Upper lobe of left lung (tissue), 4 donors: ENCODE measurements at regions not wholly inside any gene's neighbourhood (a gene's known extent, or its start where the extent isn't known, plus 50 kb on each side); places are given as distances from the start of the nearest gene placed in this dataset.

Source experiments
- EP300 ChIP-seq, 4 donors: sonication (generic); formaldehyde crosslinking; IDR thresholded peaks; one replicate each; pipeline ENCODE4 v1.5.1; 2017; ENCODE audit warnings: antibody characterized with exemption in 4 of 4, control low read depth in 2 of 4
- POLR2A ChIP-seq, 4 donors: fragments of 450-650 bp; IDR thresholded peaks; one replicate each; pipeline ENCODE4 v1.5.1; 2016 to 2017; ENCODE audit warnings: antibody characterized with exemption in 4 of 4, mild to moderate bottlenecking in 2 of 4
- POLR2AphosphoS5 ChIP-seq, 2 donors: sonication (generic); formaldehyde crosslinking; IDR thresholded peaks; one replicate each; pipeline ENCODE4 v1.5.1; 2017; ENCODE audit warnings: antibody characterized with exemption in 2 of 2
- TF ChIP-seq, protein P1 (sequence below), 6 experiments: fragments of 450-650 bp in 4 of 6; fragments of 200-600 bp in 2 of 6; sonication (generic) in 2 of 6; IDR thresholded peaks; one replicate each; pipeline ENCODE4 v1.5.1; 2016 to 2019; ENCODE audit warnings: antibody characterized with exemption in 6 of 6

DNA sequence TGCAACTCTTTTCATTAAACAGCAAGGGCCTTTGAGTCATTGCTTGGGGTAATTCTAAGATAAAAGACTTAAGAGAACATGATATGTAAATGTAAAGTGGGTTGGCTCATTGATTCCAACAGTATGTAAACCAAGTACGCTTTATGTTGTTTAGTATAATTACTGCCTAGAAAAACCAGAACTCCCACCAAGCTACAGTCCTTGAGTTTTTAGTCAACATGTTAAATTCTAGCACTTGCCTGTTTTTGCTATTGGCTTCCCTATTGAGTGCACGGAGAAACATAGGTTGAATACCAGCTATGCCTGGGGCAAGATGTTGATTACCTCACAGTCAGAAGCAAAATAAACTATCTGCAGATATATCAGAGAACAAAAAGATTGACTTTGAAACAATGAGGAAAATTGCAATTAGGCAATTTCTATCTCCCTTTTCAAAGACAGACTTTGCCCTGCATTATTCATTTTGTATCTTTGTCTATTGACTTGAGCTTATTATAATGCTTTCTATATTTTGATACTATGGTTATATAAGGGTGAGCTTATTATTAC lies 179.3 kb downstream of the ZPLD1 start:
- TF ChIP-seq, protein P1, sequence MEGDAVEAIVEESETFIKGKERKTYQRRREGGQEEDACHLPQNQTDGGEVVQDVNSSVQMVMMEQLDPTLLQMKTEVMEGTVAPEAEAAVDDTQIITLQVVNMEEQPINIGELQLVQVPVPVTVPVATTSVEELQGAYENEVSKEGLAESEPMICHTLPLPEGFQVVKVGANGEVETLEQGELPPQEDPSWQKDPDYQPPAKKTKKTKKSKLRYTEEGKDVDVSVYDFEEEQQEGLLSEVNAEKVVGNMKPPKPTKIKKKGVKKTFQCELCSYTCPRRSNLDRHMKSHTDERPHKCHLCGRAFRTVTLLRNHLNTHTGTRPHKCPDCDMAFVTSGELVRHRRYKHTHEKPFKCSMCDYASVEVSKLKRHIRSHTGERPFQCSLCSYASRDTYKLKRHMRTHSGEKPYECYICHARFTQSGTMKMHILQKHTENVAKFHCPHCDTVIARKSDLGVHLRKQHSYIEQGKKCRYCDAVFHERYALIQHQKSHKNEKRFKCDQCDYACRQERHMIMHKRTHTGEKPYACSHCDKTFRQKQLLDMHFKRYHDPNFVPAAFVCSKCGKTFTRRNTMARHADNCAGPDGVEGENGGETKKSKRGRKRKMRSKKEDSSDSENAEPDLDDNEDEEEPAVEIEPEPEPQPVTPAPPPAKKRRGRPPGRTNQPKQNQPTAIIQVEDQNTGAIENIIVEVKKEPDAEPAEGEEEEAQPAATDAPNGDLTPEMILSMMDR (IDR thresholded peaks at IDR 0.05), result no peak
- TF ChIP-seq POLR2A (IDR thresholded peaks at IDR 0.05), result no peak
- no peak for TF ChIP-seq POLR2AphosphoS5 (IDR thresholded peaks at IDR 0.05)
- TF ChIP-seq EP300 (IDR thresholded peaks at IDR 0.05), result no peak
